SK-N-SH (cell line): ENCODE measurements at regions not wholly inside any gene's neighbourhood (a gene's known extent, or its start where the extent isn't known, plus 50 kb on each side); places are given as distances from the start of the nearest gene placed in this dataset.

Experiments used
- CTCF ChIA-PET: fragments of 300-600, 350-600 bp; formaldehyde crosslinking; extraction: SDS; loops from one replicate; lab custom pipeline; 2021; lab: Yijun Ruan, JAX
- POLR2A ChIA-PET: fragments of 350-600 bp; sonication (Branson Sonifier 250); formaldehyde crosslinking; extraction: SDS; loops from one replicate; lab custom pipeline; 2020; ENCODE audit warnings: antibody characterized with exemption, inconsistent platforms; lab: Yijun Ruan, JAX
- DNase-seq: peaks from one replicate; pipeline ENCODE4 v3.0.0; 2012
- H2AFZ ChIP-seq: fragments of 200-600 bp; sonication (generic); 2 replicates; pipeline ENCODE4 v1.8.1; 2016; ENCODE audit warnings: antibody characterized with exemption, mild to moderate bottlenecking, low read depth
- H3F3A ChIP-seq: fragments of 200-600 bp; sonication (generic); replicated peaks from 2 replicates; pipeline ENCODE3; 2016; ENCODE audit warnings: antibody characterized with exemption, mild to moderate bottlenecking; ENCODE audit not compliant: insufficient read depth
- H3K27ac ChIP-seq, 2 experiments: fragments of 200-500 bp in 1 of 2; fragments of 200-600 bp in 1 of 2; sonication (Bioruptor generic) in 1 of 2; sonication (generic), shearing (Covaris generic) in 1 of 2; 2 replicates each; pipeline versions ENCODE4 v1.5.1 to v1.6.1; 2014 to 2016; ENCODE audit warnings: low read depth in 2 of 2, inconsistent platforms in 1 of 2, low read length in 1 of 2, mild to moderate bottlenecking in 1 of 2, mixed read lengths in 1 of 2
- H3K27me3 ChIP-seq: fragments of 200-600 bp; sonication (generic), shearing (Covaris generic); 2 replicates; pipeline ENCODE4 v1.6.1; 2016; ENCODE audit warnings: mixed run types; ENCODE audit not compliant: insufficient read depth
- H3K36me3 ChIP-seq, 2 experiments: fragments of 200-500 bp in 1 of 2; fragments of 200-600 bp in 1 of 2; sonication (Bioruptor generic) in 1 of 2; sonication (generic) in 1 of 2; replicated peaks in 1 of 2; 2 replicates each; pipeline versions ENCODE3 to v1.5.1; 2014 to 2016; ENCODE audit warnings: low read length in 1 of 2, mild to moderate bottlenecking in 1 of 2; ENCODE audit not compliant: insufficient read depth in 2 of 2, control insufficient read depth in 1 of 2
- H3K4me1 ChIP-seq, 2 experiments: fragments of 200-500 bp in 1 of 2; fragments of 200-600 bp in 1 of 2; sonication (Bioruptor generic) in 1 of 2; sonication (generic), shearing (Covaris generic) in 1 of 2; 2 replicates each; pipeline versions ENCODE4 v1.5.1 to v1.6.1; 2014 to 2016; ENCODE audit warnings: low read depth in 1 of 2, low read length in 1 of 2, mixed run types in 1 of 2; ENCODE audit not compliant: insufficient read depth in 2 of 2, control insufficient read depth in 1 of 2
- H3K4me2 ChIP-seq: fragments of 200-600 bp; sonication (generic), shearing (Covaris generic); 2 replicates; pipeline ENCODE4 v1.6.1; 2017; ENCODE audit warnings: mixed run types
- H3K4me3 ChIP-seq, 2 experiments: fragments of 200-500 bp in 1 of 2; fragments of 200-600 bp in 1 of 2; sonication (Bioruptor generic) in 1 of 2; sonication (generic), shearing (Covaris generic) in 1 of 2; 2 replicates each; pipeline versions ENCODE4 v1.5.1 to v1.8.1; 2014 to 2016; ENCODE audit warnings: low read depth in 2 of 2, inconsistent platforms in 1 of 2, low read length in 1 of 2, mild to moderate bottlenecking in 1 of 2, mixed read lengths in 1 of 2, moderate library complexity in 1 of 2
- H3K79me2 ChIP-seq: fragments of 200-600 bp; sonication (generic); 2 replicates; pipeline ENCODE4 v1.8.1; 2017; ENCODE audit warnings: mild to moderate bottlenecking; ENCODE audit not compliant: insufficient read depth
- H3K9ac ChIP-seq: fragments of 200-600 bp; sonication (generic); 2 replicates; pipeline ENCODE4 v1.6.1; 2017; ENCODE audit warnings: mixed run types
- H3K9me2 ChIP-seq: fragments of 200-600 bp; sonication (generic); 2 replicates; pipeline ENCODE4 v1.6.1; 2017; ENCODE audit warnings: mixed run types
- H3K9me3 ChIP-seq: fragments of 200-600 bp; sonication (generic); 2 replicates; pipeline ENCODE4 v1.6.1; 2017; ENCODE audit warnings: mixed run types, mild to moderate bottlenecking, moderate library complexity
- H4K20me1 ChIP-seq: fragments of 200-600 bp; sonication (generic); 2 replicates; pipeline ENCODE4 v1.6.1; 2017; ENCODE audit warnings: mild to moderate bottlenecking, mixed run types; ENCODE audit not compliant: insufficient read depth
- CTCF ChIP-seq: fragments of 200-600 bp; sonication (generic); IDR thresholded peaks from 2 replicates; pipeline ENCODE4 v1.6.1; 2017; ENCODE audit warnings: antibody characterized with exemption, mild to moderate bottlenecking, moderate library complexity
- IRF3 ChIP-seq: fragments of 150-350 bp; IDR thresholded peaks from 2 replicates; pipeline ENCODE4 v1.6.1; 2016; ENCODE audit warnings: mild to moderate bottlenecking, low read depth, low read length
- MEF2A ChIP-seq: IDR thresholded peaks from 2 replicates; pipeline ENCODE4 v1.4.0; 2012; ENCODE audit warnings: low read depth, borderline replicate concordance
- MXI1 ChIP-seq: IDR thresholded peaks from 2 replicates; pipeline ENCODE4 v1.6.1; 2012; ENCODE audit warnings: mild to moderate bottlenecking, low read depth, low read length, improper control_type of control experiment
- RAD21 ChIP-seq: IDR thresholded peaks from 2 replicates; pipeline ENCODE4 v1.6.1; 2012; ENCODE audit warnings: mild to moderate bottlenecking, low read length
- REST ChIP-seq: IDR thresholded peaks from 2 replicates; pipeline ENCODE4 v1.6.1; 2012; ENCODE audit warnings: mild to moderate bottlenecking, low read depth, low read length, moderate library complexity
- RFX5 ChIP-seq: IDR thresholded peaks from 2 replicates; pipeline ENCODE4 v1.6.1; 2012; ENCODE audit warnings: mild to moderate bottlenecking, improper control_type of control experiment, low read length
- SMC3 ChIP-seq: IDR thresholded peaks from 2 replicates; pipeline ENCODE4 v1.6.1; 2012; ENCODE audit warnings: low read depth, low read length, improper control_type of control experiment
- TAF1 ChIP-seq: IDR thresholded peaks from 2 replicates; pipeline ENCODE4 v1.6.1; 2012; ENCODE audit warnings: low read depth, mild to moderate bottlenecking, low read length, moderate library complexity, borderline replicate concordance
- TCF12 ChIP-seq: IDR thresholded peaks from 2 replicates; pipeline ENCODE4 v1.4.0; 2012
- YY1 ChIP-seq: IDR thresholded peaks from 2 replicates; pipeline ENCODE4 v1.4.0; 2012; ENCODE audit warnings: low read depth, mild to moderate bottlenecking
- WGBS: methylation state at CpG from one replicate; pipeline ENCODE4 v1.1.6; 2017; ENCODE audit warnings: low lambda C conversion rate; 5-methylcytosine and 5-hydroxymethylcytosine counted together
- TF ChIP-seq, protein P1 (sequence below): fragments of 150-350 bp; IDR thresholded peaks from 2 replicates; pipeline ENCODE4 v1.6.1; 2017; ENCODE audit warnings: antibody characterized with exemption, low read length, low read depth, borderline replicate concordance

- TF ChIP-seq REST (no peak), TAF1 (no peak), IRF3 (no peak), TCF12 (no peak)
These were observed 344.1 kb upstream of the CHAC2 start (continued) for GRCh38 chr2:53423465-53423864.

DNA sequence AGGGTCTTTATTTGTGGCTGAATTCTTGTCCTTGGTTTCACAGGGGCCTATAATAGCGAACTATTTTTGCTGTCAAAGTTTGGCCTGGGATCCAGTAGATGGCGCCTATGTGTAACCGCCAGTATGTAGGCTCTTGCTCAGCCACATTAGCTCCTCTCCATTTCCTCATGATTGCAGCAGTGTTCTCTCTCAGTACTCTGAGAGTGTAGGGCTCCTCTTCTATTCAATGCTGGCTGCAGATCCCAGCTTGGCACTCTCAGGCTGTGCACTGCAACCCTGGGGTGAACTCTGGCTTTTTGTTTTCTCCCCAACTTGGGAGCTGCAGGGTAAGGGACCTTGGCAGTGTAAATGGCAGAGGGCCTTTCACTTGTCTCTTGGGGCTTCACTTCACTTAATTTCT, 344.6 kb upstream of the CHAC2 start:
- Histone ChIP-seq H3K9me3 (no peaks in the 10 kb centered on the region), H3K27ac (no peak overlapping the region), H3K4me3 (no peak overlapping the region), H3K4me1 (no peaks in the 10 kb centered on the region), H4K20me1 (no peaks in the 10 kb centered on the region), H3F3A (no peaks in the 10 kb centered on the region), H3K27me3 (no peaks in the 10 kb centered on the region), H3K36me3 (no peaks in the 10 kb centered on the region), H3K9me2 (no peaks in the 10 kb centered on the region), H3K9ac (no peak overlapping the region), H2AFZ (no peak overlapping the region), H3K4me2 (no peak overlapping the region), H3K79me2 (no peaks in the 10 kb centered on the region)
- CTCF ChIA-PET: interaction anchor here (0.6 to 1.9 kb wide), 6 partner anchors 13 to 1282 kb away, joined by 3 to 7 read pairs (median 4); no protein-coding TSS in a partner anchor
- POLR2A ChIA-PET: no interaction called here
- WGBS: 13% methylated on average over 3 of the region's 3 CpGs
- DNase-seq: peak; percentile 8
- TF ChIP-seq RFX5 (no peak), RAD21 (peak; percentile 68), SMC3 (peak; percentile 40; the same call in 1 of the 2 replicates), CTCF (peak; percentile 47)

DNA sequence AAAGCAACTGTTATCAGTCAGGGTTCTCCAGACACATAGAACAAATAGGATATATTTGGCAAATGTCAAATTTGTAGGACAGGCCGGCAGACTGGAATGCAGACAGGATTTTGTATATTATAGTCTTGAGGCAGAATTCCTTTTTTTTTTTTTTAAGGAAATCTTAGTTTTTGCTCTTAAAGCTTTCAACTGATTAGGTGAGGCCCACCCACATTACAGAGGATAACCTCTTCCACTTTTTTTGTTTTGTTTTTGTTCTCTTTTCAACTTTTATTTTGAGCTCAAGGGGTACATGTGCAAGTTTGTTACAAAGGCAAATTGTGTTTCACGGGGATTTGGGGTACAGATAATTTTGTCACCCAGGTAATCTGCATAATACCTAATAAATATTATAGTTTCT, 350.2 kb upstream of the CHAC2 start:
- no peaks in the 10 kb centered on the region for H3K27me3 ChIP-seq
- H3K27ac ChIP-seq: no peak overlapping the region
- H3K4me1 ChIP-seq: no peaks in the 10 kb centered on the region
- H3K79me2 ChIP-seq: no peaks in the 10 kb centered on the region
- no peaks in the 10 kb centered on the region for H3K9me3 ChIP-seq
- no peaks in the 10 kb centered on the region for H4K20me1 ChIP-seq
- no peak for DNase-seq
- H3F3A ChIP-seq: no peaks in the 10 kb centered on the region
- no peaks in the 10 kb centered on the region for H3K9me2 ChIP-seq
- ChIA-PET CTCF (no interaction called here), POLR2A (no interaction called here)
- H3K9ac ChIP-seq: no peak overlapping the region
- H3K36me3 ChIP-seq: no peaks in the 10 kb centered on the region
- no peak overlapping the region for H2AFZ ChIP-seq
- 27% methylated on average over 2 of the region's 2 CpGs for WGBS
- H3K4me3 ChIP-seq: no peak overlapping the region
- H3K4me2 ChIP-seq: no peak overlapping the region
- TF ChIP-seq MXI1 (no peak), IRF3 (no peak), YY1 (no peak), CTCF (no peak), TCF12 (no peak), MEF2A (no peak)
- TF ChIP-seq, protein P1, sequence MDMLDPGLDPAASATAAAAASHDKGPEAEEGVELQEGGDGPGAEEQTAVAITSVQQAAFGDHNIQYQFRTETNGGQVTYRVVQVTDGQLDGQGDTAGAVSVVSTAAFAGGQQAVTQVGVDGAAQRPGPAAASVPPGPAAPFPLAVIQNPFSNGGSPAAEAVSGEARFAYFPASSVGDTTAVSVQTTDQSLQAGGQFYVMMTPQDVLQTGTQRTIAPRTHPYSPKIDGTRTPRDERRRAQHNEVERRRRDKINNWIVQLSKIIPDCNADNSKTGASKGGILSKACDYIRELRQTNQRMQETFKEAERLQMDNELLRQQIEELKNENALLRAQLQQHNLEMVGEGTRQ: no peak
